ENCODE measurements at regions not wholly inside any gene's neighbourhood (a gene's known extent, or its start where the extent isn't known, plus 50 kb on each side); places are given as distances from the start of the nearest gene placed in this dataset.
A peak's percentile ranks its signal among the peaks of the same experiment; 100 is the strongest.

DNA sequence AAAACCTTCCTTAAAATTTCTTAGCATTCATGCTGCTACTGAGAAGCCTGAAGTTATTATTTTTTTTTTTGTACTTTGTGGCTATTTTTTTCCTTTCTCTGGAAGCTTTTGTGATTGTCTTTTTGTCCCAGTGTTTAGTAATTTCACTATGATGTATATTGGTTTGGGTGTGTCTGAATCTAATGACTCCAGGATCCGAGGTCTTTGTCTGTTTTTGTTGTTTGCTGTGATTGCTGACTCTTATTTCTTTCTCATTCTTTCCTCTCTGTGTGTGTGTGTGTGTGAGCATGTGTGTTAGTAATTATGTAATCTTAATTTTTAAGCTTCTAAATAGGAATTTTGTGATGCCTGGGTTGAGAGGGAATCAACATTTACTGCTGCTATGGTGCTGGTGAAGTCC lies 152.0 kb downstream of the RAP2B start:
- no peak for DNase-seq (ENCODE audit: low read depth)

DNA sequence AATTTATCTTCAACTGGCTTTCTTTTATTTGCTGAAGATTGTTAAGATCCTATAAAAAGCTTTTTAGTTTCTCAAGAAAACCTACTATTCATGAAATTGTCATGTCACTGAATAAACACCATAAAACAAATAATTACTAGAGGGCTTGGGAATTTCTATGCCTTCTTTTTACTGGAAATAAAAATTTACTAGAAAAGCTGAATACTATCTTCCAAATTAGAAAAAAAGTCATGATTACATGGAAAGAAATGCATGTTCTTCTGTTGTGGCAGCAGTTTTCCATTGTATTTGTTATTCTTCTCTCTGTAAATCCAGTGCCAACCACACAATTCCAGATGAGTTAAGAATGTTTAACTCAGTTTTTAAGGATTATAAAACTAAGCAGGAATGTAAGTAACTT lies 153.8 kb downstream of the RAP2B start:
- peak; percentile 52 for DNase-seq (ENCODE audit: low read depth)

GRCh38 chr3:153319705-153320554 lies 157.9 kb downstream of the RAP2B start:
- no peak for DNase-seq (ENCODE audit: low read depth)

- peak; percentile 3 for DNase-seq (ENCODE audit: low read depth)
These were observed 158.6 kb downstream of the RAP2B start for GRCh38 chr3:153320585-153321128.

DNA sequence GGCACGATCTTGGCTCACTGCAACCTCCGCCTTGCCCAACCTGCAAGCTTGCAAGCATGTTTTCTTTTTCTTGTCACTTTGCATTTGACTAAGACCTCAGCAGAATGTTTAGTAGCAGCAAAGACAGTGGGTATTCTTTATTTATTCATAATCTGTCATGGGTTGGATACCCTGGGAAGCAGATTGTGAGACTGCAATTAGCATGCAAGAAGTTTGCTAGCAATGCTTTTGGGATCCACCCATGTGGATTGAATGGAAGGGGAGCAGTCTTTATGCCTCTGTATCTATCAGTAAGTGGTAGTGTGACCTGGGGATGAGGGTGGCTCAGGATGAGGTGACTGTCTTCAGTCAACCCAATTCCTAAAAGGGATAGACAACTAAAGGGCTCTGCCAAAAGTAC lies 166.7 kb downstream of the RAP2B start:
- DNase-seq (ENCODE audit: low read depth), result no peak

DNA sequence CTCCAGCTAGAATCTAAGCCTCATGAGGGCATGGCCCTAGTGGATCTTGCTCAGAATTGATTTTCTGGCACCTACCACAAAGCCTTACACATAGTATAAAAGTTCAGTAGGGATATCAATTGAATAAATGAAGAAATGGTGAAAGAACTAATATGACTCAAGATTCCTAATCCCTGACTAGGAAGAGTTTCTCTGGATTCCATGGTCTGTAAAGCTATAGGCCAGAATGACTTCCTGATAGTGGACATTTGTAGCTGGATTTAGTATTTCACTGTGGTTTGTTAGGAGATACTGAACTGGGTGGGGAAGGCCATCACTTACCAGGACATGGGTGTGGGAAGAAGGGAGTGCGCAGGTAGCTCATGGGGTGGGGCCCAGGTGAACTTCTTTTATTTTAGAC lies 168.9 kb downstream of the RAP2B start:
- DNase-seq (ENCODE audit: low read depth), result no peak

- no peak for DNase-seq (ENCODE audit: low read depth)
These were observed 169.7 kb downstream of the RAP2B start for GRCh38 chr3:153331676-153332075.

DNA sequence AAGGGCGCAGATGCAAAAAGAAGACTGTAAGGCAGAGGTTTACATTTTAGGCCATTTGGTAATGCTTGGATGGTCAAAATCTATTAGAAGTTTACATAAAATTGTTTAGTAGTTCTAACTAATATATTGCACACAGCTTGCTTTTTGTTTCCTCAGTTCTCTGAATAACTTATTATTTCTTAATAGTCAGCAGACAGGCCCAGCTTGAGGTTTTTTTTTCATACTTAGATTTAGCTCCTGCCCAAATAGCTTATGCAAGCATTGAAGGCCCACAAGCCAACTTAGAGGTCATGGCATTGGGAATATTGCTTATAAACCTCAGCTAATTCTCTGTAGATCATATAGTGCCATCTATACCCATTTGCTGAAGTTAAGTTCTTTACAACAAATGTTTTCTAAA lies 172.5 kb downstream of the RAP2B start:
- DNase-seq (ENCODE audit: low read depth), result no peak

DNA sequence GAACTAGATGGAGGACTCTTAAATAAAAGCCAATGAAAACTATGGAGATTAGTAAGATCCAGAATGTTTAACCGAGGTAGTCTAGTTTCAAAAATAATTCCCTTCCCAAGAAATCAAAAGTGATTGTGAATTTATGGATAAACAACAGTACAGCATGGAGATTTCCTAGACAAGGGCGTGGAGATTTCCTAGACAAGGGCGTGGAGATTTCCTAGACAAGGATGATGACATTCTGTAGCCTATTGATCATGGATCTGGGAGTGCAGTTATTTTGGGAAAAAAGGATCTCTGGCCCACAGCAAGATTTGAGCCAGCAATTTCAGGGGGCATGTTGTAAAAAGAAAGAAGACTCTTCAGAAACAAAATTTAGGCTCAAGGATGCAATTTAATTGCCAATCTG lies 175.3 kb downstream of the RAP2B start:
- no peak for DNase-seq (ENCODE audit: low read depth)

GRCh38 chr3:153338487-153338886 lies 176.5 kb downstream of the RAP2B start:
- peak; percentile 8 for DNase-seq (ENCODE audit: low read depth)

- DNase-seq (ENCODE audit: low read depth), result no peak
These were observed 177.0 kb downstream of the RAP2B start for GRCh38 chr3:153339065-153339464.

GRCh38 chr3:153343988-153344782 lies 182.2 kb downstream of the RAP2B start:
- no peak for DNase-seq (ENCODE audit: low read depth)

- no peak for DNase-seq (ENCODE audit: low read depth)
These were observed 186.6 kb downstream of the RAP2B start for GRCh38 chr3:153348457-153349107.

GRCh38 chr3:153349108-153349499 lies 187.1 kb downstream of the RAP2B start:
- no peak for DNase-seq (ENCODE audit: low read depth)

DNA sequence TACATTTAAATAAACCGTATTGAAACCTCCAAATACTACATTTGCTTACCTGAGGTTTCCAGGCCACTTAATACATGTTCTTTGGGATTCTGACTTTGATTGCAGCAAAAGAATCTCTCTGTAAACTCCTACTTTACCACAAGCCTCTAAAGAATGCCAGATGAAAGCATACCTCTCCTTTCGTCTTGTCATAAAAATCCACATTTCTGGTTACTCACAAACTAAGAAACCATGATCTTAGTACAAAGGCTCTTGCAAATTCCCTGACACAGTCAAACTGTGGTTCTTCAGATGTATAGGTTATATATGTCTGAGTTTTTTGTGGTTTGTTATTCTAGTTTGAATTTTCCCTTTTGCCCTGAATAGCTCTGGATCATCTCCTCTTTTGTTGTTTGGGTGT lies 188.4 kb downstream of the RAP2B start:
- DNase-seq (ENCODE audit: low read depth), result peak; percentile 15

GRCh38 chr3:153354641-153355040 lies 192.6 kb downstream of the RAP2B start:
- DNase-seq (ENCODE audit: low read depth), result no peak

DNA sequence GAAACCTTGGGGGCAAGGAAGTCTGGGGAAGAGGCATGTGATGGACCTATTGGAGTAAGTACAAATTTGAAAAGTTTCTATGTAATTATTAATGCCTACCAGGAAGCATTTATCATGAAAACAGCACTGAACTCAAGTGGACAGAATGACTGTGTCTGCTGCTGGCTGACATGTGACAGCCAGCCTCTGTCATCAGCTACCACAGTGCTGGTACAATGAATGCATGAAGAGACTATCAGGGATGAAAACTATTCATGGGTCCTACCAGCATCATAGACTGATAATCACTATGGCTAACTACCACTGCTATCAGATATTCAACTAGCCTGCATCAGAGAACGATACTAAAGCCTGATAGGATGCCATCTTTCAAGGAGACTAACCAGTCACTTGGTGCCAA lies 193.5 kb downstream of the RAP2B start:
- DNase-seq (ENCODE audit: low read depth), result no peak

GRCh38 chr3:153356908-153357307 lies 194.9 kb downstream of the RAP2B start:
- DNase-seq (ENCODE audit: low read depth), result no peak

GRCh38 chr3:153357436-153357835 lies 195.4 kb downstream of the RAP2B start:
- DNase-seq (ENCODE audit: low read depth), result no peak

DNA sequence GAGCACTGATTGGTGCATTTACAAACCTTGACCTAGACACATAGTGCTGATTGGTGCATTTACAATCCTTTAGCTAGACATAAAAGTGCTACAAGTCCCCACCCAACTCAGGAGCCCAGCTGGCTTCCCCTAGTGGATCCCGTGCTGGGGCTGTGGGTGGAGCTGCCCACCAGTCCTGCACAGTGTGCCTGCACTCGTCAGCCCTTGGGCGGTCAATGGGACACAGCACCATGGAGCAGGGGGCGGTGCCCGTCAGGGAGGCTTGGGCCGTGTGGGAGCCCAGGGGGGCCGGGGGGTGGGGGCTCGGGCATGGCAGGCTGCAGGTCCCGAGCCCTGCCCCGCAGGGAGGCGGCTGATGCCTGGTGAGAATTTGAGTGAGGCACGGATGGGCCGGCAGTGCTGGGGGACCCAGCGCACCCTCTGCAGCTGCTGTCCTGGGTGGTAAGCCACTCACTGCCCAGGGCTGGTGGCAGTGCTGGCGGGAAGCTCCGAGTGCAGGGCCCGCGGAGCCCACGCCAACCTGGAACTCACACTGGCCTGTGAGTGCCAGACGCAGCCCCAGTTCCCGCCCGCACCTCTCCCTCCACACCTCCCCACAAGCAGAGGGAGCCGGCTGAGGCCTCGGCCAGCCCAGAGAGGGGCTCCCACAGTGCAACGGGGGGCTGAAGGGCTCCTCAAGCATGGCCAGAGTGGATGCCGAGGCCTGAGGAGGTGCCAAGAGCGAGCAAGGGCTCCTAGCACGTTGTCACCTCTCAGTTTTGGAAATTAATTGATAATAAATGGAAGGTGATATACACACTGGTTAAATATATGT lies 207.7 kb downstream of the RAP2B start:
- no peak for DNase-seq (ENCODE audit: low read depth)

- DNase-seq (ENCODE audit: low read depth), result no peak
These were observed 208.7 kb downstream of the RAP2B start for GRCh38 chr3:153370680-153371079.

GRCh38 chr3:153372326-153372725 lies 210.3 kb downstream of the RAP2B start:
- DNase-seq (ENCODE audit: low read depth), result peak; percentile 74
